ENCODE measurements at regions not wholly inside any gene's neighbourhood (a gene's known extent, or its start where the extent isn't known, plus 50 kb on each side); places are given as distances from the start of the nearest gene placed in this dataset.

DNA sequence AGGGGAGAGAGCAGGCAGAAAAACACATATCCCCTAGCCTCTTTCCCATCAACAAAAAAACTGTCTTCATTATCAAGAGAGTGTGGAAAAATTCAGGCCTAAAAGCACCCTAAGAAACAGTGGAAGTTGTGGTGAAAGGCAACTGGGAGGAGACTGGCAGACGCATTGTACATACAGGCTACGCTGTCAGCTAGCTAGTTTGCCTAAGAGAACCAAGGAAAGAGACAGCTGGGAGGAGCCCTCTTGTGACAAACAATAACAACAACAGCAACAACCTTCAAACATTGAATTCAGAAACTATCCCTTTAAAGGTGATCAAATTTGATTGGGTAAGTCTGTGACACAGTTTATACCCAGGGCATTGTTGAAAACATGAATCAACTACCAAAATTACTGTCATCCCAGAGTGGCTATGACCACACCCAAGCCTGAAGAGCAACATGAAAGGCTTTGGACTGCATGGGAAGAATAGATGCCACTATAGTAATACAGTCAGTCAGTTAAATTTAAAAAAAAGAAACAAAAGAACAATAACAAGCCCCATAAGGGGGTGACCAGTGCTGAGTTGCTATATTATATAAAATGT lies 88.9 kb upstream of the CRIM1 start:
- Histone ChIP-seq H3K27ac (ENCODE audit: extremely low read depth, low read depth, low read length) (no peak overlapping the region), H3K9me3 (ENCODE audit: control insufficient read depth, insufficient read depth, low read depth, low read length) (no peaks in the 10 kb centered on the region), H3K4me1 (ENCODE audit: control insufficient read depth, insufficient read depth, low read length) (no peaks in the 10 kb centered on the region), H3K4me3 (ENCODE audit: low read depth, low read length) (no peak overlapping the region), H3K36me3 (ENCODE audit: control insufficient read depth in 2 of 2, insufficient read depth in 1 of 2, low read length in 2 of 2) (no peaks in the 10 kb centered on the region)
- TF ChIP-seq, protein P1, sequence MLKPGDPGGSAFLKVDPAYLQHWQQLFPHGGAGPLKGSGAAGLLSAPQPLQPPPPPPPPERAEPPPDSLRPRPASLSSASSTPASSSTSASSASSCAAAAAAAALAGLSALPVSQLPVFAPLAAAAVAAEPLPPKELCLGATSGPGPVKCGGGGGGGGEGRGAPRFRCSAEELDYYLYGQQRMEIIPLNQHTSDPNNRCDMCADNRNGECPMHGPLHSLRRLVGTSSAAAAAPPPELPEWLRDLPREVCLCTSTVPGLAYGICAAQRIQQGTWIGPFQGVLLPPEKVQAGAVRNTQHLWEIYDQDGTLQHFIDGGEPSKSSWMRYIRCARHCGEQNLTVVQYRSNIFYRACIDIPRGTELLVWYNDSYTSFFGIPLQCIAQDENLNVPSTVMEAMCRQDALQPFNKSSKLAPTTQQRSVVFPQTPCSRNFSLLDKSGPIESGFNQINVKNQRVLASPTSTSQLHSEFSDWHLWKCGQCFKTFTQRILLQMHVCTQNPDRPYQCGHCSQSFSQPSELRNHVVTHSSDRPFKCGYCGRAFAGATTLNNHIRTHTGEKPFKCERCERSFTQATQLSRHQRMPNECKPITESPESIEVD (tag by site-specific recombination; IDR thresholded peaks at IDR 0.05) = no peak
- TF ChIP-seq, protein P2, sequence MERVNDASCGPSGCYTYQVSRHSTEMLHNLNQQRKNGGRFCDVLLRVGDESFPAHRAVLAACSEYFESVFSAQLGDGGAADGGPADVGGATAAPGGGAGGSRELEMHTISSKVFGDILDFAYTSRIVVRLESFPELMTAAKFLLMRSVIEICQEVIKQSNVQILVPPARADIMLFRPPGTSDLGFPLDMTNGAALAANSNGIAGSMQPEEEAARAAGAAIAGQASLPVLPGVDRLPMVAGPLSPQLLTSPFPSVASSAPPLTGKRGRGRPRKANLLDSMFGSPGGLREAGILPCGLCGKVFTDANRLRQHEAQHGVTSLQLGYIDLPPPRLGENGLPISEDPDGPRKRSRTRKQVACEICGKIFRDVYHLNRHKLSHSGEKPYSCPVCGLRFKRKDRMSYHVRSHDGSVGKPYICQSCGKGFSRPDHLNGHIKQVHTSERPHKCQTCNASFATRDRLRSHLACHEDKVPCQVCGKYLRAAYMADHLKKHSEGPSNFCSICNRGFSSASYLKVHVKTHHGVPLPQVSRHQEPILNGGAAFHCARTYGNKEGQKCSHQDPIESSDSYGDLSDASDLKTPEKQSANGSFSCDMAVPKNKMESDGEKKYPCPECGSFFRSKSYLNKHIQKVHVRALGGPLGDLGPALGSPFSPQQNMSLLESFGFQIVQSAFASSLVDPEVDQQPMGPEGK (tag by site-specific recombination; IDR thresholded peaks at IDR 0.05) = no peak
- no peak for TF ChIP-seq ZNF529 (tag by site-specific recombination; IDR thresholded peaks at IDR 0.05; ENCODE audit: insufficient replicate concordance)
- TF ChIP-seq ZNF747 (tag by site-specific recombination; IDR thresholded peaks at IDR 0.05) = no peak
- ChIA-PET CTCF (no interaction called here), POLR2A (no interaction called here)

DNA sequence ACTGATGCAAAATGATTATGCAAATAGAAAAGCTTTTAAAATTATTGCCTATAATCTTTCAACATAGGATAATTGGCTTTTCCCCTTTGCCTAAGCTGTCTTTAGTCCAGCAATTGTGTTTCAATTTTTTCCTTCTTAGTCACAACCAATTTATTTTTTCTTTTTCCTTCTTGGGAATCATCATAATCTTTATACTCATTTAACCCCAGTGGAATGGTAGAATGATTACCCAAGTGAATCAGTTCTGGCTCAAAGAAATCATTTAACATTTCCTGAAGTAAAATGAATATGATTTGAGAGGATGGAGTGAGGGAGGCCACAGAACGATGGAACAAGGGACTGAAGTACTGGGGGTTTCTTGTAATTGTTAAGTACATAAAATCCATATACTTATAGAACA lies 93.0 kb upstream of the CRIM1 start:
- POLR2A ChIA-PET = no interaction called here

DNA sequence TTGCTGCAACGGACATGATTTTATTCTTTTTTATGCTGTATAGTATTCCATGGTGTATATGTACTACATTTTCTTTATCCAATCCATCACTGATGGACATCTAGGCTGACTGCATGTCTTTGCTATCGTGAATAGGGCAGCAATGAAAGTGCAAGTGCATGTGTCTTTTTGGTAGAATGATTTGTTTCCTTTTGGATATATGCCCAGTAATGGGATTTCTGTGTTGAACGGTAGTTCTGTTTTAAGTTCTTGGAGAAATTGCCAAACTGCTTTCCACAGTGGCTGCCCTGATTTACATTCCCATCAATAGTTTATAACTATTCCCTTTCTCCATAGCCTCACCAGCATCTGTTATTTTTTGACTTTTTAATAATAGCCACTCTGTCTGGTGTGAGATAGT lies 99.7 kb upstream of the CRIM1 start:
- CTCF ChIA-PET = no interaction called here
- POLR2A ChIA-PET = no interaction called here
- TF ChIP-seq ZNF571 (tag by site-specific recombination; IDR thresholded peaks at IDR 0.05) (no peak), ZNF768 (tag by site-specific recombination; IDR thresholded peaks at IDR 0.05) (no peak), ZNF354C (tag by site-specific recombination; IDR thresholded peaks at IDR 0.05; ENCODE audit: borderline replicate concordance, low read depth) (no peak), ZNF510 (tag by site-specific recombination; IDR thresholded peaks at IDR 0.05; ENCODE audit: insufficient replicate concordance) (no peak)
- TF ChIP-seq, protein P3, sequence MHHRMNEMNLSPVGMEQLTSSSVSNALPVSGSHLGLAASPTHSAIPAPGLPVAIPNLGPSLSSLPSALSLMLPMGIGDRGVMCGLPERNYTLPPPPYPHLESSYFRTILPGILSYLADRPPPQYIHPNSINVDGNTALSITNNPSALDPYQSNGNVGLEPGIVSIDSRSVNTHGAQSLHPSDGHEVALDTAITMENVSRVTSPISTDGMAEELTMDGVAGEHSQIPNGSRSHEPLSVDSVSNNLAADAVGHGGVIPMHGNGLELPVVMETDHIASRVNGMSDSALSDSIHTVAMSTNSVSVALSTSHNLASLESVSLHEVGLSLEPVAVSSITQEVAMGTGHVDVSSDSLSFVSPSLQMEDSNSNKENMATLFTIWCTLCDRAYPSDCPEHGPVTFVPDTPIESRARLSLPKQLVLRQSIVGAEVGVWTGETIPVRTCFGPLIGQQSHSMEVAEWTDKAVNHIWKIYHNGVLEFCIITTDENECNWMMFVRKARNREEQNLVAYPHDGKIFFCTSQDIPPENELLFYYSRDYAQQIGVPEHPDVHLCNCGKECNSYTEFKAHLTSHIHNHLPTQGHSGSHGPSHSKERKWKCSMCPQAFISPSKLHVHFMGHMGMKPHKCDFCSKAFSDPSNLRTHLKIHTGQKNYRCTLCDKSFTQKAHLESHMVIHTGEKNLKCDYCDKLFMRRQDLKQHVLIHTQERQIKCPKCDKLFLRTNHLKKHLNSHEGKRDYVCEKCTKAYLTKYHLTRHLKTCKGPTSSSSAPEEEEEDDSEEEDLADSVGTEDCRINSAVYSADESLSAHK (tag by site-specific recombination; IDR thresholded peaks at IDR 0.05) = no peak
- H3K9me3 ChIP-seq (ENCODE audit: control insufficient read depth, insufficient read depth, low read depth, low read length) = no peaks in the 10 kb centered on the region
- H3K4me3 ChIP-seq (ENCODE audit: low read depth, low read length) = no peak overlapping the region
- no peaks in the 10 kb centered on the region for H3K4me1 ChIP-seq (ENCODE audit: control insufficient read depth, insufficient read depth, low read length)
- no peak overlapping the region for H3K27ac ChIP-seq (ENCODE audit: extremely low read depth, low read depth, low read length)
- no peaks in the 10 kb centered on the region for H3K36me3 ChIP-seq (ENCODE audit: control insufficient read depth in 2 of 2, insufficient read depth in 1 of 2, low read length in 2 of 2)

More for the DNA sequence above, 93.0 kb upstream of the CRIM1 start:
- CTCF ChIA-PET = no interaction called here
- H3K4me1 ChIP-seq (ENCODE audit: control insufficient read depth, insufficient read depth, low read length) = no peaks in the 10 kb centered on the region
- H3K36me3 ChIP-seq (ENCODE audit: control insufficient read depth in 2 of 2, insufficient read depth in 1 of 2, low read length in 2 of 2) = no peaks in the 10 kb centered on the region
- no peak overlapping the region for H3K27ac ChIP-seq (ENCODE audit: extremely low read depth, low read depth, low read length)
- no peaks in the 10 kb centered on the region for H3K9me3 ChIP-seq (ENCODE audit: control insufficient read depth, insufficient read depth, low read depth, low read length)
- TF ChIP-seq TRIM28 (IDR thresholded peaks at IDR 0.05; ENCODE audit: borderline replicate concordance, low read length) (no peak), ZNF585B (tag by site-specific recombination; IDR thresholded peaks at IDR 0.05) (no peak), ZNF174 (tag by site-specific recombination; IDR thresholded peaks at IDR 0.05) (no peak), ZNF747 (tag by site-specific recombination; IDR thresholded peaks at IDR 0.05) (no peak), ZSCAN16 (tag by site-specific recombination; IDR thresholded peaks at IDR 0.05) (no peak), HOXA7 (CRISPR knock-in tag; IDR thresholded peaks at IDR 0.05; ENCODE audit: borderline replicate concordance) (no peak), ZNF48 (tag by site-specific recombination; IDR thresholded peaks at IDR 0.05) (no peak), ZSCAN23 (tag by site-specific recombination; IDR thresholded peaks at IDR 0.05) (no peak), ZNF169 (tag by site-specific recombination; IDR thresholded peaks at IDR 0.05) (no peak)
- H3K4me3 ChIP-seq (ENCODE audit: low read depth, low read length) = no peak overlapping the region

All from HEK293 (cell line).